Heart left ventricle (tissue), 16 donors: ENCODE measurements at regions not wholly inside any gene's neighbourhood (a gene's known extent, or its start where the extent isn't known, plus 50 kb on each side); places are given as distances from the start of the nearest gene placed in this dataset.
A peak's percentile ranks its signal among the peaks of the same experiment; 100 is the strongest.

Source experiments
- ATAC-seq, 4 donors: fragments of 200-7000 bp; cut with Tn5 transposase; one replicate each; pipeline ENCODE4 v1.9.1; 2020 to 2022; ENCODE audit warnings: moderate library complexity in 4 of 4, mild to moderate bottlenecking in 3 of 4, moderate number of reproducible peaks in 1 of 4
- DNase-seq, 5 donors: peaks; one replicate each; pipeline ENCODE4 v3.0.0-alpha.2; 2020
- H3K27ac ChIP-seq, 12 donors: fragments of 200-600 bp; sonication (generic) in 4 of 12; one replicate each; pipeline versions ENCODE4 v1.5.0 to v1.8.0; 2016 to 2022; ENCODE audit warnings: mild to moderate bottlenecking in 2 of 12
- H3K27me3 ChIP-seq, 9 donors: fragments of 200-600 bp; sonication (generic) in 2 of 9; one replicate each; pipeline versions ENCODE4 v1.5.1 to v1.8.0; 2016 to 2022; ENCODE audit warnings: mild to moderate bottlenecking in 3 of 9
- H3K36me3 ChIP-seq, 9 donors: fragments of 200-600 bp; sonication (generic) in 2 of 9; one replicate each; pipeline versions ENCODE4 v1.5.0 to v1.8.0; 2018 to 2022; ENCODE audit warnings: mild to moderate bottlenecking in 2 of 9
- H3K4me1 ChIP-seq, 12 donors: fragments of 200-600 bp; sonication (generic) in 4 of 12; one replicate each; pipeline versions ENCODE4 v1.5.0 to v1.8.0; 2016 to 2022; ENCODE audit warnings: mild to moderate bottlenecking in 3 of 12
- H3K4me3 ChIP-seq, 12 donors: fragments of 200-600 bp; sonication (generic) in 4 of 12; one replicate each; pipeline versions ENCODE4 v1.5.0 to v1.8.0; 2017 to 2022; ENCODE audit warnings: mild to moderate bottlenecking in 9 of 12, moderate library complexity in 4 of 12
- H3K9me3 ChIP-seq, 12 donors: fragments of 200-600 bp; sonication (generic) in 4 of 12; one replicate each; pipeline versions ENCODE4 v1.5.0 to v1.8.0; 2016 to 2022; ENCODE audit warnings: mild to moderate bottlenecking in 1 of 12
- POLR2A ChIP-seq, 2 donors: fragments of 450-650 bp; IDR thresholded peaks; one replicate each; pipeline ENCODE4 v1.6.1; 2017; ENCODE audit warnings: antibody characterized with exemption in 2 of 2, mild to moderate bottlenecking in 2 of 2, moderate library complexity in 2 of 2
- WGBS, 4 donors: extraction: QIAGEN DNeasy Blood & Tissue Kit in 2 of 4; methylation state at CpG; one replicate each; pipeline versions ENCODE4 v1.1.5 to v1.1.7; 2013 to 2018; 5-methylcytosine and 5-hydroxymethylcytosine counted together
- intact Hi-C, 10 donors: fragments of 100-400 bp; cut with DNase I; formaldehyde crosslinking; loops; one replicate each; pipeline versions ENCODE4 v1.11.1 to v1.14.2; 2022
- TF ChIP-seq, protein P1 (sequence below), 12 donors: fragments of 200-600 bp; sonication (generic) in 4 of 12; IDR thresholded peaks; one replicate each; pipeline versions ENCODE4 v1.5.0 to v1.8.0; 2018 to 2022; ENCODE audit warnings: antibody characterized with exemption in 12 of 12, mild to moderate bottlenecking in 5 of 12
- donor health status: ischemic (EF 13 %, LVEDD 7.1; RV severe dilation, severe dysfunction).
- donor health status: healthy with polysubstance abuse.
- donor health status: DM: no; HTN: yes; CAD: no.
- donor health status: DM: no; HTN: no; CAD: no.
- donor health status: ischemic (EF 25% LVEDD 6.9; RV normal size, moderate dysfunction).
- donor health status: ischemic (EF 25% LVEDD 5.7; RV mildly dilated, moderate dysfunction).
- donor health status: healthy.
- donor health status: DM: yes; HTN: yes; CAD: no.
- donor health status: ischemic (EF 35%, LVEDD 5.7; RV mildly dilated, moderate dysfunction).
- donor health status: nonischemic (EF 11% LVEDD 7.7; RV severe dilation, severe dysfunction).
- donor health status: DM: yes; HTN: yes; CAD: no.
- donor health status: PGD.
- donor health status: ischemic (EF 29% LVEDD 5.4; RV normal size, mild dysfunction).
- donor health status: nonischemic (EF 23%, LVEDD 6.1; RV moderate dilation, normal function).

DNA sequence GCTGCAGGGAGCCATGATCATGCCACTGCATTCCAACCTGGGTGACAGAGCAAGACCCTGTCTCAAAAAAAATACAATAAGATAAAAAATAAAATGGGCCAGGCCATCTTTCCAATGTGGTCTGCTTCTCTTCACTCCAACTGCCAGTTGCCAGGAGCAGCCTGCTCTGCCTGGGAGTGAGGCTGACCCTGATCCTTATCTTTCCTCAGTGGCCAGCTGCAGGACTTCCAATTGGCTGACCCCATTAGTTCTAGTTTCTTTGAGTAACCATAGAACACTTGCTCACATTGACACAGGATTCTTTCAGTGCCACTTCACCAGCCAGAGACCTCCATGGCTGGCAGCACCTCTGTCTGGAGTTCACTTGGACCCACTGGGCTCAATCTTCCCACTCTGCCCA lies 258.6 kb downstream of the MID1IP1 start:
- ATAC-seq, result no peak
- Histone ChIP-seq H3K4me1 (no peaks in the 10 kb centered on the region), H3K27me3 (no peaks in the 10 kb centered on the region), H3K27ac (no peak overlapping the region), H3K4me3 (no peak overlapping the region), H3K36me3 (no peaks in the 10 kb centered on the region), H3K9me3 (peaks cover 0 to 16% (median 0%) of the 10 kb centered on the region in 12 donors)
- TF ChIP-seq, protein P1, sequence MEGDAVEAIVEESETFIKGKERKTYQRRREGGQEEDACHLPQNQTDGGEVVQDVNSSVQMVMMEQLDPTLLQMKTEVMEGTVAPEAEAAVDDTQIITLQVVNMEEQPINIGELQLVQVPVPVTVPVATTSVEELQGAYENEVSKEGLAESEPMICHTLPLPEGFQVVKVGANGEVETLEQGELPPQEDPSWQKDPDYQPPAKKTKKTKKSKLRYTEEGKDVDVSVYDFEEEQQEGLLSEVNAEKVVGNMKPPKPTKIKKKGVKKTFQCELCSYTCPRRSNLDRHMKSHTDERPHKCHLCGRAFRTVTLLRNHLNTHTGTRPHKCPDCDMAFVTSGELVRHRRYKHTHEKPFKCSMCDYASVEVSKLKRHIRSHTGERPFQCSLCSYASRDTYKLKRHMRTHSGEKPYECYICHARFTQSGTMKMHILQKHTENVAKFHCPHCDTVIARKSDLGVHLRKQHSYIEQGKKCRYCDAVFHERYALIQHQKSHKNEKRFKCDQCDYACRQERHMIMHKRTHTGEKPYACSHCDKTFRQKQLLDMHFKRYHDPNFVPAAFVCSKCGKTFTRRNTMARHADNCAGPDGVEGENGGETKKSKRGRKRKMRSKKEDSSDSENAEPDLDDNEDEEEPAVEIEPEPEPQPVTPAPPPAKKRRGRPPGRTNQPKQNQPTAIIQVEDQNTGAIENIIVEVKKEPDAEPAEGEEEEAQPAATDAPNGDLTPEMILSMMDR (IDR thresholded peaks at IDR 0.05), result no peak
- TF ChIP-seq POLR2A (IDR thresholded peaks at IDR 0.05), result no peak
- intact Hi-C loops, result no loop called here
- DNase-seq, result no peak

DNA sequence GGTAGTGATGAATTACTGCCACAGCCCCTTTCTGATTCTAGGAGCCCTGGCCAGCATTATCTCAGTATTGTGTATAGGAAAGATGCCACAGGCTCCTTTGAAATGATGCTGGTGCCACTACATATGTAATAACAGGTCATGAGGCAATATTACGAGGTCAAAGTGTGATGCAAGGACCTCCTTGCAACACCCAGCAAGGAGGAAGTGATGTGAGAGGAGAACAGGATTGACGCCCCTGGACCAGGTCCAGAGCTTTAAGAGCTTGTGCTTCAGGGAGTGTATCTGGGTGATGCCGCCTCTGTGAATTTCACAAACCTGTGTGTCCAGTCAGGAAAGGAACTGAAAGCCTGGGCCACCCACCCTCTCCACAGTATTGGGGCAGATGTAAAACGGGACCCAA lies 261.8 kb downstream of the MID1IP1 start:
- Histone ChIP-seq H3K27me3 (no peaks in the 10 kb centered on the region), H3K4me3 (no peak overlapping the region), H3K36me3 (no peaks in the 10 kb centered on the region), H3K9me3 (peaks cover 0 to 16% (median 0%) of the 10 kb centered on the region in 12 donors), H3K27ac (no peak overlapping the region), H3K4me1 (no peaks in the 10 kb centered on the region)
- DNase-seq (no peak), ATAC-seq (peak in 1 of 4 donors; percentile 31)
- TF ChIP-seq POLR2A (IDR thresholded peaks at IDR 0.05), result no peak
- TF ChIP-seq, protein P1 (IDR thresholded peaks at IDR 0.05), result no peak
- intact Hi-C loops, result no loop called here
- 61 to 89% (median 71%) methylated on average over 4 of the region's 4 CpGs for WGBS, 4 donors

DNA sequence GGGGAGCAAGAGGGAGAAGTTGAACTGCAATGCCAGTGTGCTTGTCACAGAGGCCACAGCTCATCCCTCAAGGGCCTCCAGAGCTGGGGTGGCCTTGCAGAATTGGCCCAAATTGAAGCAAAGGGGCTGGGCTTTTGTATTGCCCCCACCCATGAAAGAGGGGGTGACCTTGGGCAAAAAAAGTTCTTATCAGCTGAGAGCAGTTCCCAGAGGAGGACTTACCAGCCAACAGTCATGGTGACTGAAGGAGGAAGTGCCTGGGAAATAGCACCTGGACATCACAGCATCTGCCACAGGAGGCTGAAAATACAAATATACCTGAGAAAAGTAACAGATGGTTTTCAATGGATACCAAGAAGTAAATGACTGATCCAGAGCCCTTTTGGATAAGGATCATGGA lies 262.4 kb downstream of the MID1IP1 start:
- no peaks in the 10 kb centered on the region for H3K36me3 ChIP-seq
- intact Hi-C loops, result no loop called here
- H3K27ac ChIP-seq, result no peak overlapping the region
- H3K27me3 ChIP-seq, result no peaks in the 10 kb centered on the region
- ATAC-seq, result no peak
- H3K4me3 ChIP-seq, result no peak overlapping the region
- no peak for DNase-seq
- no peaks in the 10 kb centered on the region for H3K4me1 ChIP-seq
- peaks cover 0 to 16% (median 0%) of the 10 kb centered on the region in 12 donors for H3K9me3 ChIP-seq
- no peak for TF ChIP-seq POLR2A (IDR thresholded peaks at IDR 0.05)
- TF ChIP-seq, protein P1 (IDR thresholded peaks at IDR 0.05), result no peak

DNA sequence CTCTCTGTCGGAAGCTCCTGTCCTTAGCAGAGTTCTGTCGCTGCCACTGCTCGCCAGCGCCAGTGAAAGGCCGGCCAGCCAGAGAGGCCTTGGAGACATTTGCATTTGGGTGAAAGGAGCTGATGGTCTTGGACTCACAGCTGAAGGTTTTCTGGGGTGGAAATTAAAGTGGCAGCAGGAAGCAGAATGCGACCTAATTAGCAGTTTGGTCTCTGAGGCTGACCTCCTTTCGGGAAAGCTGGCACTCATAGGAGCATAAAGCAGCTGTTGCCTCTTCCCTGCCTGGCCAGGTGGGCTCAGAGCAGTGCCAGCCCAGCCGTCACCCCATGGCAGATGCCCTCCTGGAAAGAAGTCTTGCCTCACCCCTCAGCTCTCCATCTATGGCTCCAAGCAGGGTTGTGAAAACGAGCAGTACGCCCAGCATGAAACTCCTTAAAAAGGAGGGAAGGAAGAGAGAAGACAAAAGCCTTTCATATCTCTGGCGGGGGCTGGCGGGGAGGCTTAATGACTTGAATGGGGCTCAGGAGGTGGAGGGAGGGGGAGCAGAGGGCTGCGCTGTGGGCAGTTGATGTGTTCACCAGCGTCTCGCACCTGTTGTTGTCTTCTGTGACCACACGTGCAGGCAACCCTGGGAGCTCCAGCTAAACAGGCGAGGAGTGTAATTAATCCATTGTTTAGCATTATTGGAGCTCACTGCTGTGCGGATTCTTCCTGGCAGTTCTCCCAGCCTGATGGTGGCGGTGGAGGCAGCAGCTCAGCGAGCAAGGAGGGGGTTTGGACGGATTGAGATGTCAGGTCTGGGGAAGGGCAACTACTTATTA lies 264.0 kb downstream of the MID1IP1 start:
- intact Hi-C loops, result no loop called here
- TF ChIP-seq, protein P1 (IDR thresholded peaks at IDR 0.05), result no peak
- no peak for TF ChIP-seq POLR2A (IDR thresholded peaks at IDR 0.05)

More for the DNA sequence above, 264.0 kb downstream of the MID1IP1 start:
- Histone ChIP-seq H3K9me3 (peaks cover 0 to 17% (median 0%) of the 10 kb centered on the region in 12 donors), H3K36me3 (no peaks in the 10 kb centered on the region), H3K27me3 (no peaks in the 10 kb centered on the region), H3K4me1 (no peaks in the 10 kb centered on the region), H3K27ac (no peak overlapping the region), H3K4me3 (no peak overlapping the region)
- ATAC-seq (no peak), DNase-seq (no peak)
- WGBS, 4 donors, result 57 to 60% (median 57%) methylated on average over 21 of the region's 21 CpGs
